H9 (cell line): ENCODE measurements at regions not wholly inside any gene's neighbourhood (a gene's known extent, or its start where the extent isn't known, plus 50 kb on each side); places are given as distances from the start of the nearest gene placed in this dataset.

ENCODE experiments used
- DNase-seq: peaks from one replicate; pipeline ENCODE4 v3.0.0-alpha.2; 2017
- H2AFZ ChIP-seq: one replicate; pipeline ENCODE4 v1.6.1; 2013; ENCODE audit warnings: mild to moderate bottlenecking, low read length, control low read depth, moderate library complexity
- H2AK5ac ChIP-seq: 2 replicates; pipeline ENCODE4 v1.6.1; 2013; ENCODE audit warnings: low read length, control low read depth, mixed read lengths; ENCODE audit not compliant: insufficient read length
- H2BK120ac ChIP-seq: one replicate; pipeline ENCODE4 v1.6.1; 2013; ENCODE audit warnings: low read depth, mild to moderate bottlenecking, low read length, control low read depth, inconsistent platforms; ENCODE audit not compliant: poor library complexity, severe bottlenecking
- H2BK12ac ChIP-seq: 2 replicates; pipeline ENCODE4 v1.6.1; 2013; ENCODE audit warnings: low read length, control low read depth, mixed read lengths, low read depth; ENCODE audit not compliant: insufficient read length
- H2BK15ac ChIP-seq: 2 replicates; pipeline ENCODE4 v1.6.1; 2013; ENCODE audit warnings: low read depth, low read length, control low read depth
- H2BK20ac ChIP-seq: one replicate; pipeline ENCODE4 v1.6.1; 2013; ENCODE audit warnings: low read depth, mild to moderate bottlenecking, low read length, control low read depth, inconsistent platforms; ENCODE audit not compliant: poor library complexity, severe bottlenecking
- H2BK5ac ChIP-seq: 2 replicates; pipeline ENCODE4 v1.6.1; 2013; ENCODE audit warnings: low read length, control low read depth, mixed read lengths; ENCODE audit not compliant: insufficient read length
- H3K14ac ChIP-seq: 2 replicates; pipeline ENCODE4 v1.6.1; 2013; ENCODE audit warnings: low read length, control low read depth; ENCODE audit not compliant: insufficient read depth
- H3K18ac ChIP-seq: 2 replicates; pipeline ENCODE4 v1.6.1; 2013; ENCODE audit warnings: low read depth, mild to moderate bottlenecking, mixed read lengths, low read length, control low read depth; ENCODE audit not compliant: insufficient read length
- H3K23ac ChIP-seq: 2 replicates; pipeline ENCODE4 v1.6.1; 2013; ENCODE audit warnings: low read length, control low read depth, mixed read lengths, low read depth; ENCODE audit not compliant: insufficient read length
- H3K23me2 ChIP-seq: 2 replicates; pipeline ENCODE4 v1.6.1; 2013; ENCODE audit warnings: low read depth, mild to moderate bottlenecking, mixed read lengths, low read length, control low read depth; ENCODE audit not compliant: insufficient read length, poor library complexity, severe bottlenecking
- H3K27ac ChIP-seq: 2 replicates; pipeline ENCODE4 v1.5.1; 2013; ENCODE audit warnings: low read length, control low read depth, mixed read lengths, low read depth; ENCODE audit not compliant: insufficient read length
- H3K27me3 ChIP-seq: 2 replicates; pipeline ENCODE4 v1.6.1; 2013; ENCODE audit warnings: low read length, control low read depth, inconsistent platforms; ENCODE audit not compliant: insufficient read depth
- H3K4ac ChIP-seq: 2 replicates; pipeline ENCODE4 v1.6.1; 2013; ENCODE audit warnings: low read depth, mild to moderate bottlenecking, control low read depth, inconsistent platforms, low read length, moderate library complexity
- H3K4me1 ChIP-seq: 2 replicates; pipeline ENCODE4 v1.6.1; 2013; ENCODE audit warnings: low read length, control low read depth, inconsistent platforms; ENCODE audit not compliant: insufficient read depth
- H3K4me2 ChIP-seq: 2 replicates; pipeline ENCODE4 v1.6.1; 2013; ENCODE audit warnings: low read length, control low read depth, mixed read lengths; ENCODE audit not compliant: insufficient read length, insufficient read depth
- H3K56ac ChIP-seq: 2 replicates; pipeline ENCODE4 v1.6.1; 2013; ENCODE audit warnings: low read depth, mild to moderate bottlenecking, mixed read lengths, low read length, control low read depth; ENCODE audit not compliant: insufficient read length
- H3K79me1 ChIP-seq: 2 replicates; pipeline ENCODE4 v1.6.1; 2013; ENCODE audit warnings: low read depth, mild to moderate bottlenecking, moderate library complexity, low read length, control low read depth, inconsistent platforms; ENCODE audit not compliant: insufficient read depth, poor library complexity, severe bottlenecking
- H3K79me2 ChIP-seq: 2 replicates; pipeline ENCODE4 v1.6.1; 2013; ENCODE audit warnings: low read length, control low read depth, inconsistent platforms; ENCODE audit not compliant: insufficient read depth
- H3K9ac ChIP-seq: 2 replicates; pipeline ENCODE4 v1.6.1; 2013; ENCODE audit warnings: low read length, control low read depth, mixed read lengths; ENCODE audit not compliant: insufficient read length; ENCODE audit errors: extremely low read depth
- H3K9me3 ChIP-seq: one replicate; pipeline ENCODE4 v1.6.1; 2013; ENCODE audit warnings: low read depth, low read length, inconsistent platforms; ENCODE audit not compliant: control insufficient read depth
- H3T11ph ChIP-seq: one replicate; pipeline ENCODE4 v1.6.1; 2013; ENCODE audit warnings: mild to moderate bottlenecking, low read length, control low read depth, inconsistent platforms
- H4K20me1 ChIP-seq: one replicate; pipeline ENCODE4 v1.6.1; 2013; ENCODE audit not compliant: control insufficient read depth, insufficient read length, insufficient read depth
- H4K5ac ChIP-seq: 2 replicates; pipeline ENCODE4 v1.6.1; 2013; ENCODE audit warnings: low read depth, mild to moderate bottlenecking, mixed read lengths, low read length, control low read depth; ENCODE audit not compliant: insufficient read length
- H4K8ac ChIP-seq: replicated peaks from 2 replicates; pipeline ENCODE4 v1.6.1; 2013; ENCODE audit warnings: low read length, control low read depth, mixed read lengths, low read depth; ENCODE audit not compliant: insufficient read length
- H4K91ac ChIP-seq: 2 replicates; pipeline ENCODE4 v1.6.1; 2013; ENCODE audit warnings: low read depth, mild to moderate bottlenecking, moderate library complexity, mixed read lengths, low read length, control low read depth; ENCODE audit not compliant: insufficient read length
- H3K27ac Mint-ChIP-seq, 3 experiments: 2 replicates in 2 of 3; 3 replicates in 1 of 3; pipeline ENCODE4 v1.8.0; 2020 to 2021; ENCODE audit warnings: mixed read lengths in 3 of 3, mild to moderate bottlenecking in 1 of 3, moderate library complexity in 1 of 3
- H3K27me3 Mint-ChIP-seq: 2 replicates; pipeline ENCODE4 v1.8.0; 2021; ENCODE audit warnings: low read depth, mild to moderate bottlenecking, moderate library complexity, mixed read lengths
- H3K36me3 Mint-ChIP-seq, 3 experiments: 2 replicates in 2 of 3; 3 replicates in 1 of 3; pipeline ENCODE4 v1.8.0; 2020 to 2021; ENCODE audit warnings: low read depth in 3 of 3, mixed read lengths in 3 of 3; ENCODE audit not compliant: insufficient read depth in 1 of 3
- H3K4me1 Mint-ChIP-seq, 2 experiments: 2 replicates each; pipeline ENCODE4 v1.8.0; 2020; ENCODE audit warnings: mixed read lengths in 2 of 2
- H3K4me3 Mint-ChIP-seq, 2 experiments: 2 replicates in 1 of 2; 3 replicates in 1 of 2; pipeline ENCODE4 v1.8.0; 2020 to 2021; ENCODE audit warnings: mild to moderate bottlenecking in 2 of 2, mixed read lengths in 2 of 2, moderate library complexity in 1 of 2
- H3K9me3 Mint-ChIP-seq, 2 experiments: 2 replicates in 1 of 2; 3 replicates in 1 of 2; pipeline ENCODE4 v1.8.0; 2020; ENCODE audit warnings: mild to moderate bottlenecking in 2 of 2, mixed read lengths in 2 of 2, moderate library complexity in 1 of 2
- WGBS: extraction: QIAGEN DNeasy Blood & Tissue Kit; methylation state at CpG from one replicate; pipeline ENCODE4 v1.1.7; 2013; ENCODE audit warnings: missing lambda C conversion rate, low lambda C conversion rate, mixed read lengths; ENCODE audit not compliant: insufficient read length; ENCODE audit errors: extremely low coverage; 5-methylcytosine and 5-hydroxymethylcytosine counted together
- TF ChIP-seq, protein P1 (sequence below): fragments of 200-600 bp; sonication (generic); conservative IDR thresholded peaks from 3 replicates; pipeline ENCODE4 v1.8.0; 2021; ENCODE audit warnings: antibody characterized with exemption, mild to moderate bottlenecking

DNA sequence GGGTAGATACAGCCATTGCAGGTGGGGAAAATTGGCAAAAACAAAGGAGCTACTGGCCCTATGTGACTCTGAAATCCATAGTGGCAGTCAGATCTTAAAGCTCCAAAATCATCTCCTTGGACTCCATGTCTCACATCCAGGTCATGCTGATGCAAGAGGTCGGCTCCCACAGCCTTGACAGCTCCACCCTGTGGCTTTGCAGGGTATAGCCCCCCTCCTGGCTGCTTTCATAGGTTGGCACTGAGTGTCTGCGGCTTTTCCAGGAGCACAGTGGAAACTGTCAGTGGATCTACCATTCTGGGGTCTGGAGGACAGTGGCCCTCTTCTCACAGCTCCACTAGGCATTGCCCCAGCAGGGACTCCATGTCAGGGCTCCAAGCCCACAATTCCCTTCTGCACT is 1190.1 kb downstream of the CDH12 start:
- Histone ChIP-seq H3K23ac (no peak overlapping the region), H4K20me1 (no peaks in the 10 kb centered on the region), H3K27ac (no peak overlapping the region), H3K9me3 (no peaks in the 10 kb centered on the region), H3K9ac (no peak overlapping the region), H3K4me1 (no peaks in the 10 kb centered on the region), H3T11ph (no peak overlapping the region), H3K27me3 (no peaks in the 10 kb centered on the region), H3K23me2 (no peaks in the 10 kb centered on the region), H2BK12ac (no peak overlapping the region), H4K5ac (no peak overlapping the region), H2BK120ac (no peak overlapping the region), H3K18ac (no peak overlapping the region), H2AK5ac (no peak overlapping the region), H3K4ac (no peak overlapping the region), H2AFZ (no peak overlapping the region), H3K4me2 (no peak overlapping the region), H2BK20ac (no peak overlapping the region), H3K56ac (no peak overlapping the region), H4K91ac (no peak overlapping the region), H2BK15ac (no peak overlapping the region), H3K79me2 (no peaks in the 10 kb centered on the region), H3K14ac (no peak overlapping the region), H2BK5ac (no peak overlapping the region), H3K79me1 (no peaks in the 10 kb centered on the region), H4K8ac (no peak overlapping the region)
- no peak for DNase-seq
- Mint-ChIP-seq H3K27ac (no peak overlapping the region), H3K4me3 (no peak overlapping the region), H3K9me3 (peaks cover 28 to 30% of the 10 kb centered on the region in 2 experiments), H3K36me3 (peaks cover 9 to 29% (median 13%) of the 10 kb centered on the region in 3 experiments), H3K4me1 (peaks cover 0 to 5% of the 10 kb centered on the region in 2 experiments; a peak in 2 of 4 replicates), H3K27me3 (no peaks in the 10 kb centered on the region)
- no CpG with 5 or more reads among the region's 2 CpGs for WGBS
- TF ChIP-seq, protein P1, sequence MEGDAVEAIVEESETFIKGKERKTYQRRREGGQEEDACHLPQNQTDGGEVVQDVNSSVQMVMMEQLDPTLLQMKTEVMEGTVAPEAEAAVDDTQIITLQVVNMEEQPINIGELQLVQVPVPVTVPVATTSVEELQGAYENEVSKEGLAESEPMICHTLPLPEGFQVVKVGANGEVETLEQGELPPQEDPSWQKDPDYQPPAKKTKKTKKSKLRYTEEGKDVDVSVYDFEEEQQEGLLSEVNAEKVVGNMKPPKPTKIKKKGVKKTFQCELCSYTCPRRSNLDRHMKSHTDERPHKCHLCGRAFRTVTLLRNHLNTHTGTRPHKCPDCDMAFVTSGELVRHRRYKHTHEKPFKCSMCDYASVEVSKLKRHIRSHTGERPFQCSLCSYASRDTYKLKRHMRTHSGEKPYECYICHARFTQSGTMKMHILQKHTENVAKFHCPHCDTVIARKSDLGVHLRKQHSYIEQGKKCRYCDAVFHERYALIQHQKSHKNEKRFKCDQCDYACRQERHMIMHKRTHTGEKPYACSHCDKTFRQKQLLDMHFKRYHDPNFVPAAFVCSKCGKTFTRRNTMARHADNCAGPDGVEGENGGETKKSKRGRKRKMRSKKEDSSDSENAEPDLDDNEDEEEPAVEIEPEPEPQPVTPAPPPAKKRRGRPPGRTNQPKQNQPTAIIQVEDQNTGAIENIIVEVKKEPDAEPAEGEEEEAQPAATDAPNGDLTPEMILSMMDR: peak; percentile 48
